ENCODE measurements at regions not wholly inside any gene's neighbourhood (a gene's known extent, or its start where the extent isn't known, plus 50 kb on each side); places are given as distances from the start of the nearest gene placed in this dataset.

- DNase-seq (ENCODE audit: extremely low spot score, unreplicated experiment): no peak
- Mint-ChIP-seq H3K27me3 (peaks cover 10% of the 10 kb centered on the region), H3K27ac (no peak overlapping the region), H3K4me3 (no peak overlapping the region), H3K4me1 (ENCODE audit: unreplicated experiment) (peaks cover 8% of the 10 kb centered on the region), H3K36me3 (no peaks in the 10 kb centered on the region), H3K9me3 (no peaks in the 10 kb centered on the region)
- TF ChIP-seq CTCF (conservative IDR thresholded peaks at IDR 0.05): no peak
Measured at GRCh38 chr20:57986666-57987065, 241.8 kb downstream of the ANKRD60 start.

DNA sequence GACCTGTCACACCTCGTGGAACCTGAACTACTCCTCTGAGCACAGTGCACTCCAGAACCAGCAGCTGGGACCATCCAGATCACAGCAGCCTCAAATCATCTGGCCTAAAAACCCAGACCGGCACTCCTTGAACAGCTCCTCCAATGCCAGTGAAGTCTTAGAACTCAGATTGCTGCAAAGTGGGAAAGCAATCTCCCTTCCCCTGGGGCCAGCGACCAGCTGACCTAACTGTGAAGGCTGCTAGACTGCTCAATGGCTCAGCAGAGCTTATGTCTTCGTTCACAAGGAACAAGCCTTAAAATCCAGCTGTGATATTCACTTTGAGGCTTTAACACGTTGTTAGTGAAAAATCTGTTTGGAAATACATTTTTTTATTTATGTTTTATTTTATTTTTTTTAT, 243.2 kb downstream of the ANKRD60 start:
- Mint-ChIP-seq H3K36me3 (no peaks in the 10 kb centered on the region), H3K9me3 (no peaks in the 10 kb centered on the region), H3K27me3 (peaks cover 15% of the 10 kb centered on the region), H3K4me1 (ENCODE audit: unreplicated experiment) (peaks cover 9% of the 10 kb centered on the region), H3K4me3 (no peak overlapping the region), H3K27ac (no peak overlapping the region)
- no peak for TF ChIP-seq CTCF (conservative IDR thresholded peaks at IDR 0.05)
- no peak for DNase-seq (ENCODE audit: extremely low spot score, unreplicated experiment)

DNA sequence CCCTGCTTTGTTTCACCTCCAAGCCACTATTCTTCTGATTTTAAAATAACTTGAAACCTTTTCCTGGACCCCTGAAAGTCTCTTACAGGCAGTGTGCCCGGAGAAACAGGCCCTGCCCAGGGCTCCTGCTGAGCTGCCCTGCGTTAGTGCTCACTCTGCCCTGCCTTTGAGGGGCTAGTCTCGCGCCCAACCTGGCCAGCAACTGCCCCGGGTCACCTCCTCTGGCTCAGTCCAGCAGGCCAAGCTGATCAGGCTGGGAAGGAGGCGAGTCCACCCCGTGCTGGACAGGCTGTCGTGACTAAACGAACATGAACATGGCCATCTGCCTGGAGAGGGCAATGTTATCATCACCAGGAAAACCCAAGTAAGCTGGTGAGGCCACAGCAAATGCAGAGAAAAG, 245.4 kb downstream of the ANKRD60 start:
- H3K9me3 Mint-ChIP-seq: no peaks in the 10 kb centered on the region
- H3K4me1 Mint-ChIP-seq (ENCODE audit: unreplicated experiment): peaks cover 10% of the 10 kb centered on the region
- peaks cover 16% of the 10 kb centered on the region for H3K27me3 Mint-ChIP-seq
- no peak for TF ChIP-seq CTCF (conservative IDR thresholded peaks at IDR 0.05)
- no peak overlapping the region for H3K27ac Mint-ChIP-seq
- DNase-seq (ENCODE audit: extremely low spot score, unreplicated experiment): no peak
- no peaks in the 10 kb centered on the region for H3K36me3 Mint-ChIP-seq
- H3K4me3 Mint-ChIP-seq: no peak overlapping the region

DNA sequence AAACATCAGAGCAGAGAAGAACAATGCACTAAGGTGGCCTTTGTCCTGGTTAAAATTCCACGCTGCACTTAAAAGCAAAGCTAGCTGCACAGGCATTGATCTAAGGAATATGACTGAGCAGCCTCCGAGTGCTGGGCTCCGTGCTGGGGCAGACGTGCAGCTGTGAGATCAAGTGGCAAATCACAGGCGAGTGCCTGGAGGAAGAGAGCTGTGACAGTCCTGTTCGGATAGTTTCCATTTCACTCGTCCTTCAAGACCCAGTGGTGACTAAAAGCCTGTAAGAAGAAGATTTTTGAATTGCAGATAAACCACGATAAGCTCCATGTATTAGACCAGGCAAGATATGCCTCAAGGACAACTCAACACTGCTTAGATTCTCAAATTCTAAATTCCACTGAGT, 247.9 kb downstream of the ANKRD60 start:
- peaks cover 10% of the 10 kb centered on the region for H3K4me1 Mint-ChIP-seq (ENCODE audit: unreplicated experiment)
- peaks cover 20% of the 10 kb centered on the region for H3K27me3 Mint-ChIP-seq
- no peaks in the 10 kb centered on the region for H3K36me3 Mint-ChIP-seq
- no peaks in the 10 kb centered on the region for H3K9me3 Mint-ChIP-seq
- TF ChIP-seq CTCF (conservative IDR thresholded peaks at IDR 0.05): no peak
- H3K27ac Mint-ChIP-seq: no peak overlapping the region
- no peak overlapping the region for H3K4me3 Mint-ChIP-seq
- no peak for DNase-seq (ENCODE audit: extremely low spot score, unreplicated experiment)

DNA sequence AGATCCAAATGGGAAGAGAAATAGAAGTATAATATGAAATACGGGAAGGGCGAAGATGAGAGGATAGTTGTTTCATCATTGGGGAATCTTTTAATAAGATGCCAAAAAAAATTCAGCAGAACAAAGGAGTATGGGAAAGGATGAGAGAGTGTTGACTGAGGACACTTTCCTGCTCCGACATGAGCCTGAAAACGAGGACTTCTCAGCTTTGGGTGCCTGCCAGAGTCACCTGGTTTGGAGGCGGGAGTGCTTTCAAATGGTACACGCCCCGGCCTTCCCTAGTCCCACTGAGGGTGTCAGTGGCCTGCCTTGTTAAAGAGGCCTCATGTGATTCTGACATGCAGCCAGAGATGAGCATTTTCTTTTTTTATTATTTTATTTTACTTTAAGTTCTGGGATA, 250.9 kb downstream of the ANKRD60 start:
- H3K27ac Mint-ChIP-seq: no peak overlapping the region
- H3K27me3 Mint-ChIP-seq: peaks cover 25% of the 10 kb centered on the region
- DNase-seq (ENCODE audit: extremely low spot score, unreplicated experiment): no peak

More for the DNA sequence above, 250.9 kb downstream of the ANKRD60 start:
- Mint-ChIP-seq H3K4me3 (no peak overlapping the region), H3K36me3 (no peaks in the 10 kb centered on the region), H3K4me1 (ENCODE audit: unreplicated experiment) (peaks cover 10% of the 10 kb centered on the region), H3K9me3 (no peaks in the 10 kb centered on the region)
- no peak for TF ChIP-seq CTCF (conservative IDR thresholded peaks at IDR 0.05)

Data from type B pancreatic cell (in vitro differentiated cells).